ENCODE measurements at regions not wholly inside any gene's neighbourhood (a gene's known extent, or its start where the extent isn't known, plus 50 kb on each side); places are given as distances from the start of the nearest gene placed in this dataset.
"Not testable (repeated sequence)": the region's sequence is repeated elsewhere in the genome, so short reads cannot be mapped to it uniquely, and the experiment has no call there.

DNA sequence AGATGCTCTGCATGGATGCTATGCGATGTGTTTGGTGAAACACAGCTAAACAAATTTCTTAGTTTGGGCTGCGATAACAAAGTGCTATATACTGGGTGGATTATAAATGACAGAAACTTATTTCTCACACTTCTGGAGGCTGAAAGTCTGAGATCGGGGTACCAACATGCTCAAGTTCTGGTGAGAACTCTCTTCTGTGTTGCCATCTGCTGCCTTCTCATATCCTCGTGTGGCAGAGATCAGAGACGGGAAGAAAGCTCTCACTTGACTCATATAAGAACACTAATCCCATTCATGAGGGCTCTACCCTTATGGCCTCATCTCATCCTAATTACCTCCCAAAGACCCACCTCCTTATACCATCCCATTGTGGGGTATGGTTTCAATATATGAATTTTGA lies 162.0 kb upstream of the DTNBP1 start:
- no peaks in the 10 kb centered on the region for H3K9me3 Mint-ChIP-seq
- H3K27me3 Mint-ChIP-seq (ENCODE audit: low read depth), result peaks cover 12% of the 10 kb centered on the region
- CTCF ChIA-PET, result interaction anchor here (1.3 kb wide), 1 partner anchor 13 kb away, joined by 7 read pairs; no protein-coding TSS in a partner anchor
- no peak overlapping the region for H3K27ac Mint-ChIP-seq
- no peaks in the 10 kb centered on the region for H3K4me1 Mint-ChIP-seq (ENCODE audit: low read depth)
- no peak overlapping the region for H3K4me3 Mint-ChIP-seq
- H3K36me3 Mint-ChIP-seq (ENCODE audit: low read depth), result no peaks in the 10 kb centered on the region
- no peak for DNase-seq
- intact Hi-C loops (cut with micrococcal nuclease), result no loop called here

DNA sequence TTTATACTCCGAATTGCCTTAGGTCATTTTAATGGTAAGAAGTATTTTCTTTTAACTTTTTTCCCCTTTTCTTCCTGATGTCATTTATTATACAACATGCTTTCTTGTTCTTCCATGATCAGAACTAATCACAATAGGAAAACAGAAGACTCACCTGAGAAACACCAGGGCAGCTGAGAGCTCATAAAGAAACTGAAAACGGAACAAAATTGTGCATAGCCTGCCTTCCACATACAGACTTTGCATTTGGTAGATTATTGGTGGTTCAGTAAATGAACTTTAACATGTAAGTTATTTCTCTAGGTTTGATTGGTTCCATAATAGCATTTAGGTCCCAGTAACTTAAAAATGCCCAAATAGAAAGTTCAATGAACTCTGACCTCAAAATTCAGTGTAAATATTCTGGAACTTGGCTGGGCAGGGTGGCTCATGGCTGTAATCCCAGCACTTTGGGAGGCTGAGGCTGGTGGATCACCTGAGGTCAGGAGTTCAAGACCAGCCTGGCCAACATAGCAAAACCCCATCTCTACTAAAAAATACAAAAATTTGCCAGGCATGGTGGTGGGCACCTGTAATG lies 161.1 kb upstream of the DTNBP1 start:
- Mint-ChIP-seq H3K9me3 (no peaks in the 10 kb centered on the region), H3K4me1 (ENCODE audit: low read depth) (no peaks in the 10 kb centered on the region), H3K27me3 (ENCODE audit: low read depth) (peaks cover 12% of the 10 kb centered on the region), H3K4me3 (no peak overlapping the region), H3K36me3 (ENCODE audit: low read depth) (no peaks in the 10 kb centered on the region), H3K27ac (no peak overlapping the region)
- no peak for DNase-seq
- intact Hi-C loops (cut with micrococcal nuclease), result no loop called here
- CTCF ChIA-PET, result no interaction called here

- H3K4me3 Mint-ChIP-seq, result no peak overlapping the region
- no peaks in the 10 kb centered on the region for H3K9me3 Mint-ChIP-seq
- H3K27me3 Mint-ChIP-seq (ENCODE audit: low read depth), result peaks cover 12% of the 10 kb centered on the region
- CTCF ChIA-PET, result no interaction called here
- no peaks in the 10 kb centered on the region for H3K4me1 Mint-ChIP-seq (ENCODE audit: low read depth)
- no peak overlapping the region for H3K27ac Mint-ChIP-seq
- no peak for DNase-seq
- intact Hi-C loops (cut with micrococcal nuclease), result no loop called here
- H3K36me3 Mint-ChIP-seq (ENCODE audit: low read depth), result no peaks in the 10 kb centered on the region
These were observed 160.0 kb upstream of the DTNBP1 start for GRCh38 chr6:15822835-15823234.

DNA sequence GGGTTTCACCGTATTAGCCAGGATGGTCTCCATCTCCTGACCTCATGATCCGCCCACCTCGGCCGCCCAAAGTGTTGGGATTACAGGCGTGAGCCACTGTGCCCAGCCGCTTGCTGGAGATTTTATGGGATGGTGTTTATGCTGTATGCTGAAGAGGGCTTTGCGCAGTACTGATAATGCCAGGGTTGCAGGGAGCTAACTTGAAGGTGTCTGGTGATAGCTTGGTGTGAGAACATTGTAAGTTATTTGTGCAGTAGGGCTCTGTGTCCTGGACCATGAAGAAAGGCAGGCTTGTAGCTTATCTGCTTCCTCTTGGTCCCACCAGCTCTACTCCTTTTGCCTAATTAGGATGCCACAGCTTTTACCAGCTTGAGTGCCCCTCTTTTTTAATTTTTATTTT lies 157.0 kb upstream of the DTNBP1 start:
- Mint-ChIP-seq H3K9me3 (no peaks in the 10 kb centered on the region), H3K27me3 (ENCODE audit: low read depth) (peaks cover 20% of the 10 kb centered on the region), H3K4me3 (no peak overlapping the region), H3K27ac (no peak overlapping the region), H3K36me3 (ENCODE audit: low read depth) (no peaks in the 10 kb centered on the region), H3K4me1 (ENCODE audit: low read depth) (no peaks in the 10 kb centered on the region)
- CTCF ChIA-PET, result no interaction called here
- no peak for DNase-seq
- intact Hi-C loops (cut with micrococcal nuclease), result no loop called here

DNA sequence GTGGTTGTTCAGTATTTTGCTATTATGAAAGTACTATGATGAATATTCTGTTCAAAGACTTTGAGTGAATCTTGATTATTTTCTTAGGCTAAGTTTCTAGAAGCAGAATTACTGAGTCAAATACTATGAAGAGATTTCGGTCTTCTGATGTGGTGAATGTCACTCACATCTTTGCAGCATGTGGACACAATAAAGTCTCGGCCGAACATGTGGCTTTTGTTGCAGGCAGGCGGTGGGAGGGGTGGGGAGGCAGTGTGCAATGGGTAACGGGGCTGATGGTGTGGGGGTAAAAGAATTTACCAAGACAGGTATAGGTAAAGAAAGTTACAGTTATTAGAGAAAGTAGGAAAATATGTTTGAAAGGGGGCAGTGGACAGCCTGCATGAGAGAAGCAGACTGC lies 156.4 kb upstream of the DTNBP1 start:
- H3K9me3 Mint-ChIP-seq, result no peaks in the 10 kb centered on the region
- H3K27ac Mint-ChIP-seq, result no peak overlapping the region
- CTCF ChIA-PET, result no interaction called here
- no peaks in the 10 kb centered on the region for H3K36me3 Mint-ChIP-seq (ENCODE audit: low read depth)
- intact Hi-C loops (cut with micrococcal nuclease), result no loop called here
- H3K4me1 Mint-ChIP-seq (ENCODE audit: low read depth), result no peaks in the 10 kb centered on the region
- no peak for DNase-seq
- H3K4me3 Mint-ChIP-seq, result no peak overlapping the region
- peaks cover 20% of the 10 kb centered on the region for H3K27me3 Mint-ChIP-seq (ENCODE audit: low read depth)

DNA sequence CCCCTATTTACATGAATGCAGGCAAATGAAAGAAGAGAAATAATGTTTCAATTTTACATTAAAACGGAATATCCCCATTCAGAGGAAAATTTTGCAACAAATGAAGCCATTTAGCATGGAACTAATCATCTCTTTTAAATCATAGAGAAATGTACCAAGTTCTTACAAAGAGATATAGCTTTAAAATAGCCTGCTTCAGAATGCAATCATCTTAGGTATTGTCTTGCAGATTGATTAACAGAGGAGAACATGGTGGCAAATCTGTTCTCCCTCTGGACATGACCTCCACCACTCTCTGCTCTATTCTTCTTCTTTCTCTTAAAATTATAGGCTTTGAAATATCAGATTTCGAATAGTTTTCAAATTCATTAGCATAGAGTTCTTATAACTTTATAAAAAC lies 155.7 kb upstream of the DTNBP1 start:
- Mint-ChIP-seq H3K27ac (no peak overlapping the region), H3K9me3 (no peaks in the 10 kb centered on the region), H3K27me3 (ENCODE audit: low read depth) (peaks cover 22% of the 10 kb centered on the region), H3K36me3 (ENCODE audit: low read depth) (no peaks in the 10 kb centered on the region), H3K4me1 (ENCODE audit: low read depth) (no peaks in the 10 kb centered on the region), H3K4me3 (no peak overlapping the region)
- no peak for DNase-seq
- CTCF ChIA-PET, result no interaction called here
- intact Hi-C loops (cut with micrococcal nuclease), result no loop called here

DNA sequence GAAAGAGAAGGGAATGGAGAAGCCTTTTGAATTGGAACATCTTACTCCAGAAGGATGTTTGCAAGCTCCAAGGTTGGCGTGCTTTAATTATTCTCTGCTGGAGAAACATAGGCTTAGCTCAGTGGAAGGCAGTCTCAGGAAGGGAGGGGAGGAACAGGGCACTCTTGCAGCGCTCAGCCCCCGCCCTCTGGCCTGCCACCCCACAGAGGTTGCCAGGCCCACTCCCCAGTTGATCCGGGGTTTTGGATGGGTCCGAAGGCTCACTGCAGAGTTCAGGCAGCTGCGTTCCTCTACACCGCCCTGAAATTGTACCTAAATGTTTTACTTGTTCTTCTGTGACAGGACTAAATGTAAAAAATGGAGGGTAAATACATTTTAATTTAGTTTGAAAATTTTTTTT lies 155.2 kb upstream of the DTNBP1 start:
- H3K4me1 Mint-ChIP-seq (ENCODE audit: low read depth), result no peaks in the 10 kb centered on the region
- no peaks in the 10 kb centered on the region for H3K9me3 Mint-ChIP-seq
- H3K27me3 Mint-ChIP-seq (ENCODE audit: low read depth), result peaks cover 22% of the 10 kb centered on the region
- H3K36me3 Mint-ChIP-seq (ENCODE audit: low read depth), result no peaks in the 10 kb centered on the region
- no peak overlapping the region for H3K4me3 Mint-ChIP-seq
- H3K27ac Mint-ChIP-seq, result no peak overlapping the region
- intact Hi-C loops (cut with micrococcal nuclease), result no loop called here
- CTCF ChIA-PET, result no interaction called here
- DNase-seq, result no peak

- intact Hi-C loops (cut with micrococcal nuclease), result no loop called here
- Mint-ChIP-seq H3K4me3 (no peak overlapping the region), H3K4me1 (ENCODE audit: low read depth) (no peaks in the 10 kb centered on the region), H3K27me3 (ENCODE audit: low read depth) (peaks cover 23% of the 10 kb centered on the region), H3K27ac (no peak overlapping the region), H3K9me3 (no peaks in the 10 kb centered on the region), H3K36me3 (ENCODE audit: low read depth) (no peaks in the 10 kb centered on the region)
- CTCF ChIA-PET, result no interaction called here
- DNase-seq, result no peak
These were observed 154.3 kb upstream of the DTNBP1 start for GRCh38 chr6:15817100-15817499.

- CTCF ChIA-PET, result no interaction called here
- Mint-ChIP-seq H3K27ac (no peak overlapping the region), H3K36me3 (ENCODE audit: low read depth) (no peaks in the 10 kb centered on the region), H3K4me3 (no peak overlapping the region), H3K9me3 (no peaks in the 10 kb centered on the region), H3K27me3 (ENCODE audit: low read depth) (peaks cover 23% of the 10 kb centered on the region), H3K4me1 (ENCODE audit: low read depth) (no peaks in the 10 kb centered on the region)
- no peak for DNase-seq
- intact Hi-C loops (cut with micrococcal nuclease), result no loop called here
These were observed 153.8 kb upstream of the DTNBP1 start for GRCh38 chr6:15816661-15817060.

GRCh38 chr6:15813698-15814097 lies 150.9 kb upstream of the DTNBP1 start:
- CTCF ChIA-PET, result interaction anchor here (0.8 to 1.2 kb wide), 2 partner anchors 13 to 80 kb away, joined by 3 read pairs; no protein-coding TSS in a partner anchor

GRCh38 chr6:15811107-15811506 lies 148.3 kb upstream of the DTNBP1 start:
- Mint-ChIP-seq H3K27me3 (ENCODE audit: low read depth) (peaks cover 17% of the 10 kb centered on the region), H3K4me1 (ENCODE audit: low read depth) (no peaks in the 10 kb centered on the region), H3K4me3 (no peak overlapping the region), H3K27ac (no peak overlapping the region), H3K9me3 (no peaks in the 10 kb centered on the region), H3K36me3 (ENCODE audit: low read depth) (no peaks in the 10 kb centered on the region)
- DNase-seq, result no peak
- intact Hi-C loops (cut with micrococcal nuclease), result no loop called here
- CTCF ChIA-PET, result no interaction called here

More at GRCh38 chr6:15813698-15814097, 150.9 kb upstream of the DTNBP1 start:
- H3K4me1 Mint-ChIP-seq (ENCODE audit: low read depth); H3K4me3 Mint-ChIP-seq; H3K36me3 Mint-ChIP-seq (ENCODE audit: low read depth); H3K27ac Mint-ChIP-seq; DNase-seq; intact Hi-C loops (cut with micrococcal nuclease); H3K9me3 Mint-ChIP-seq: not testable (repeated sequence)
- peaks cover 23% of the 10 kb centered on the region for H3K27me3 Mint-ChIP-seq (ENCODE audit: low read depth)

DNA sequence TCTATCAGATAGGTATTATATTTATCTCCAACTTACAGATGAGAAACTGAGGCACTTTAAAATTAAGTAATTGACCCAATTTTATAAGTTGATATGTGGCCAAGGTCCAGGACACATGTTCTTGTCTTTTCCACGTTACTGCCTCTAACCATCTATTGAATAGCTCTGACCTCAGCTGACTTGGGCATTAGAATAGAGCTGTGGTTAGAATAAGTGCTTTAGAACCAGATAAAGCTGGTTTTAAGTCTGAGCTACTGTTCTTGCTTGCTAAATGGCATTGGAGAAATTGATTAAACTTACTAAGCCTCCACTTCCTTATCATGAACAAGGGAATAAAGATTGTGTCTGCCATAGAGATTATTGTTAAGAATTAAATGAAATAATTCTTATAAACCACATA lies 147.8 kb upstream of the DTNBP1 start:
- Mint-ChIP-seq H3K27ac (no peak overlapping the region), H3K9me3 (no peaks in the 10 kb centered on the region), H3K4me3 (no peak overlapping the region), H3K27me3 (ENCODE audit: low read depth) (peaks cover 17% of the 10 kb centered on the region), H3K4me1 (ENCODE audit: low read depth) (no peaks in the 10 kb centered on the region), H3K36me3 (ENCODE audit: low read depth) (no peaks in the 10 kb centered on the region)
- CTCF ChIA-PET, result interaction anchor here (0.8 kb wide), 1 partner anchor 82 kb away, joined by 3 read pairs; no protein-coding TSS in a partner anchor
- no peak for DNase-seq
- intact Hi-C loops (cut with micrococcal nuclease), result no loop called here

DNA sequence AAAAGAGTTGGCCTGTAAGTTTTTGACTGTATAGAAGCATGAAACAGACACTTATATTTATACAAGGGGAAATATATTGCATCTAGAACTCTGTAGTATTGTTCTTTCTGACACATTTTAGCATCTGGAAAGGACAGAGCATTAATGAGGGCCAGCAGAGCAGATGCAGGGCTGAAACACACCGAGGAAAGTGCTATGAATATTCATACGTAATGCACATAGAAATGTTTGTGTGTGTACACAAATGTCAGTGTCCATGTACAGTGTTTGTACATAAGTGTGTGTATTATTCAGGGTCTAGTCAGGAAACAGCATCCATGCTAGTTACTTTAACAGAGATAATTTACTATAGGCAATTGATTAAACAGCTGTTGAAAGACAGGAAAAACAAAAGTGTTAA lies 146.5 kb upstream of the DTNBP1 start:
- Mint-ChIP-seq H3K27me3 (ENCODE audit: low read depth) (peaks cover 13% of the 10 kb centered on the region), H3K4me1 (ENCODE audit: low read depth) (no peaks in the 10 kb centered on the region), H3K9me3 (no peaks in the 10 kb centered on the region), H3K27ac (no peak overlapping the region), H3K36me3 (ENCODE audit: low read depth) (no peaks in the 10 kb centered on the region), H3K4me3 (no peak overlapping the region)
- CTCF ChIA-PET, result no interaction called here
- DNase-seq, result no peak
- intact Hi-C loops (cut with micrococcal nuclease), result no loop called here

Measured in activated naive CD4-positive, alpha-beta T cell treated with anti-CD3 and anti-CD28 coated beads for 36 hours (primary cell).